ENCODE measurements at regions not wholly inside any gene's neighbourhood (a gene's known extent, or its start where the extent isn't known, plus 50 kb on each side); places are given as distances from the start of the nearest gene placed in this dataset.

- intact Hi-C loops (cut with DNase I; ENCODE audit: low total_unique reads), result no loop called here
- no peak for DNase-seq (ENCODE audit: low spot score in 2 of 2)
- Histone ChIP-seq H3K9me3 (no peaks in the 10 kb centered on the region), H3K4me3 (no peak overlapping the region), H3K27me3 (no peaks in the 10 kb centered on the region), H3K4me1 (no peaks in the 10 kb centered on the region), H3K27ac (no peak overlapping the region), H3K36me3 (no peaks in the 10 kb centered on the region)
- TF ChIP-seq POLR2AphosphoS5 (IDR thresholded peaks at IDR 0.05) (no peak), POLR2A (IDR thresholded peaks at IDR 0.05) (no peak), CTCF (IDR thresholded peaks at IDR 0.05) (no peak)
These were observed 1175.8 kb upstream of the MIR17HG start for GRCh38 chr13:90171649-90172048.

- Histone ChIP-seq H3K9me3 (no peaks in the 10 kb centered on the region), H3K4me1 (no peaks in the 10 kb centered on the region), H3K27me3 (no peaks in the 10 kb centered on the region), H3K27ac (no peak overlapping the region), H3K36me3 (peaks cover 4% of the 10 kb centered on the region), H3K4me3 (no peak overlapping the region)
- intact Hi-C loops (cut with DNase I; ENCODE audit: low total_unique reads), result no loop called here
- no peak for DNase-seq (ENCODE audit: low spot score in 2 of 2)
- TF ChIP-seq POLR2A (IDR thresholded peaks at IDR 0.05) (no peak), CTCF (IDR thresholded peaks at IDR 0.05) (no peak), POLR2AphosphoS5 (IDR thresholded peaks at IDR 0.05) (no peak)
These were observed 1170.0 kb upstream of the MIR17HG start for GRCh38 chr13:90177512-90177911.

- intact Hi-C loops (cut with DNase I; ENCODE audit: low total_unique reads), result loop anchor here (5.0 kb wide), 1 partner anchor 578 kb away; no protein-coding TSS in a partner anchor
- H3K4me1 ChIP-seq, result no peaks in the 10 kb centered on the region
- no peak overlapping the region for H3K27ac ChIP-seq
- no peaks in the 10 kb centered on the region for H3K36me3 ChIP-seq
- H3K27me3 ChIP-seq, result no peaks in the 10 kb centered on the region
- TF ChIP-seq POLR2A (IDR thresholded peaks at IDR 0.05), result no peak
- no peak for TF ChIP-seq POLR2AphosphoS5 (IDR thresholded peaks at IDR 0.05)
- TF ChIP-seq CTCF (IDR thresholded peaks at IDR 0.05), result no peak
- DNase-seq (ENCODE audit: low spot score in 2 of 2), result no peak
- H3K9me3 ChIP-seq, result no peaks in the 10 kb centered on the region
- no peak overlapping the region for H3K4me3 ChIP-seq
These were observed 1163.1 kb upstream of the MIR17HG start for GRCh38 chr13:90184355-90184754.

- intact Hi-C loops (cut with DNase I; ENCODE audit: low total_unique reads), result loop anchor here (5.0 kb wide), 1 partner anchor 153 kb away; no protein-coding TSS in a partner anchor
- TF ChIP-seq POLR2AphosphoS5 (IDR thresholded peaks at IDR 0.05), result no peak
- no peak for TF ChIP-seq CTCF (IDR thresholded peaks at IDR 0.05)
- no peak for TF ChIP-seq POLR2A (IDR thresholded peaks at IDR 0.05)
These were observed 1161.8 kb upstream of the MIR17HG start for GRCh38 chr13:90185734-90186133.

GRCh38 chr13:90187478-90188350, 1159.8 kb upstream of the MIR17HG start:
- Histone ChIP-seq H3K9me3 (no peaks in the 10 kb centered on the region), H3K4me3 (no peak overlapping the region)
- intact Hi-C loops (cut with DNase I; ENCODE audit: low total_unique reads), result loop anchor here (5.0 kb wide), 1 partner anchor 155 kb away; no protein-coding TSS in a partner anchor

More at GRCh38 chr13:90185734-90186133, 1161.8 kb upstream of the MIR17HG start:
- Histone ChIP-seq H3K4me3 (no peak overlapping the region), H3K4me1 (no peaks in the 10 kb centered on the region), H3K27ac (no peak overlapping the region), H3K36me3 (no peaks in the 10 kb centered on the region), H3K27me3 (no peaks in the 10 kb centered on the region), H3K9me3 (no peaks in the 10 kb centered on the region)
- no peak for DNase-seq (ENCODE audit: low spot score in 2 of 2)

More at GRCh38 chr13:90187478-90188350, 1159.8 kb upstream of the MIR17HG start:
- Histone ChIP-seq H3K36me3 (no peaks in the 10 kb centered on the region), H3K4me1 (no peaks in the 10 kb centered on the region), H3K27me3 (no peaks in the 10 kb centered on the region), H3K27ac (no peak overlapping the region)
- no peak for TF ChIP-seq POLR2AphosphoS5 (IDR thresholded peaks at IDR 0.05)
- no peak for DNase-seq (ENCODE audit: low spot score in 2 of 2)
